Testis (tissue), 2 donors: ENCODE measurements at regions not wholly inside any gene's neighbourhood (a gene's known extent, or its start where the extent isn't known, plus 50 kb on each side); places are given as distances from the start of the nearest gene placed in this dataset.

ENCODE experiments used
- POLR2A ChIP-seq: fragments of 450-650 bp; IDR thresholded peaks from one replicate; pipeline ENCODE4 v1.6.1; 2017; ENCODE audit warnings: antibody characterized with exemption, mild to moderate bottlenecking, moderate library complexity
- TF ChIP-seq, protein P1 (sequence below), 3 experiments: fragments of 450-650 bp in 2 of 3; fragments of 200-600 bp in 1 of 3; sonication (generic) in 1 of 3; IDR thresholded peaks; one replicate each; pipeline ENCODE4 v1.5.1; 2016 to 2019; ENCODE audit warnings: antibody characterized with exemption in 3 of 3, mild to moderate bottlenecking in 2 of 3, moderate library complexity in 1 of 3

DNA sequence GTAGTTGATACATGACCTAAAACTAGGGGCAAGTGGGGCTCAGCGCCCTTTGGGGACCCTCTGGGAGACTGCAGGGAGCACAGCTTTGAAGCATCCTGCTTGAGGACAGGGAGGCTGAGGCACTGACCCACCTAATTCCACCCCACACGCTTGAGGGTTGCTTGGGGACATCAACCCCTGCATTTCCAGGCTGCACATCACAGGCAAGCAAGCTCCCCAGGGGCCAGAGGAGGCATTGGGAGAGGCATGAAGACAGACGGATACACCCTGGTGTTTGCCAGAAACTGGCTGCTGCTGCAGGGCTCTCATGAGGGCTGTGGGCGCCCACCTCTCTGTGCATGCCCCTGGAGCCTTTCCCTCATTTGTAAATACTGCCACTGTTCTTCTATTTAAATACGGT is 99.3 kb downstream of the ABHD5 start:
- TF ChIP-seq, protein P1, sequence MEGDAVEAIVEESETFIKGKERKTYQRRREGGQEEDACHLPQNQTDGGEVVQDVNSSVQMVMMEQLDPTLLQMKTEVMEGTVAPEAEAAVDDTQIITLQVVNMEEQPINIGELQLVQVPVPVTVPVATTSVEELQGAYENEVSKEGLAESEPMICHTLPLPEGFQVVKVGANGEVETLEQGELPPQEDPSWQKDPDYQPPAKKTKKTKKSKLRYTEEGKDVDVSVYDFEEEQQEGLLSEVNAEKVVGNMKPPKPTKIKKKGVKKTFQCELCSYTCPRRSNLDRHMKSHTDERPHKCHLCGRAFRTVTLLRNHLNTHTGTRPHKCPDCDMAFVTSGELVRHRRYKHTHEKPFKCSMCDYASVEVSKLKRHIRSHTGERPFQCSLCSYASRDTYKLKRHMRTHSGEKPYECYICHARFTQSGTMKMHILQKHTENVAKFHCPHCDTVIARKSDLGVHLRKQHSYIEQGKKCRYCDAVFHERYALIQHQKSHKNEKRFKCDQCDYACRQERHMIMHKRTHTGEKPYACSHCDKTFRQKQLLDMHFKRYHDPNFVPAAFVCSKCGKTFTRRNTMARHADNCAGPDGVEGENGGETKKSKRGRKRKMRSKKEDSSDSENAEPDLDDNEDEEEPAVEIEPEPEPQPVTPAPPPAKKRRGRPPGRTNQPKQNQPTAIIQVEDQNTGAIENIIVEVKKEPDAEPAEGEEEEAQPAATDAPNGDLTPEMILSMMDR (IDR thresholded peaks at IDR 0.05): no peak
- TF ChIP-seq POLR2A: no peak
